GM21529 (cell line): ENCODE measurements at regions not wholly inside any gene's neighbourhood (a gene's known extent, or its start where the extent isn't known, plus 50 kb on each side); places are given as distances from the start of the nearest gene placed in this dataset.

Experiments used
- ATAC-seq: cut with Tn5 transposase; IDR thresholded peaks from one replicate; pipeline ENCODE4 v1.9.1; 2021; ENCODE audit not compliant: unreplicated experiment

- ATAC-seq = no peak
These were observed 1282.2 kb downstream of the AACS start for GRCh38 chr12:126347421-126347820.

GRCh38 chr12:126349383-126349782 is 1284.1 kb downstream of the AACS start:
- no peak for ATAC-seq

GRCh38 chr12:126353604-126354003 is 1288.4 kb downstream of the AACS start:
- no peak for ATAC-seq

- no peak for ATAC-seq
These were observed 1289.4 kb downstream of the AACS start for GRCh38 chr12:126354633-126355032.

GRCh38 chr12:126355346-126355745 is 1290.1 kb downstream of the AACS start:
- no peak for ATAC-seq

- ATAC-seq = no peak
These were observed 1293.6 kb downstream of the AACS start for GRCh38 chr12:126358806-126359205.

GRCh38 chr12:126359216-126359615 is 1294.0 kb downstream of the AACS start:
- ATAC-seq = no peak

GRCh38 chr12:126361804-126362203 is 1296.6 kb downstream of the AACS start:
- no peak for ATAC-seq

GRCh38 chr12:126362493-126362892 is 1297.3 kb downstream of the AACS start:
- ATAC-seq = no peak

GRCh38 chr12:126362964-126363363 is 1297.7 kb downstream of the AACS start:
- ATAC-seq = no peak

- no peak for ATAC-seq
These were observed 1304.5 kb downstream of the AACS start for GRCh38 chr12:126369487-126370463.

- no peak for ATAC-seq
These were observed 1318.3 kb downstream of the AACS start for GRCh38 chr12:126383506-126383905.

GRCh38 chr12:126384026-126384564 is 1318.9 kb downstream of the AACS start:
- ATAC-seq = no peak

GRCh38 chr12:126385785-126386184 is 1320.5 kb downstream of the AACS start:
- no peak for ATAC-seq

GRCh38 chr12:126389220-126389841 is 1324.1 kb downstream of the AACS start:
- ATAC-seq = no peak

- no peak for ATAC-seq
These were observed 1324.7 kb downstream of the AACS start for GRCh38 chr12:126389961-126390360.

- ATAC-seq = no peak
These were observed 1325.8 kb downstream of the AACS start for GRCh38 chr12:126390969-126391566.

- no peak for ATAC-seq
These were observed 1331.3 kb downstream of the AACS start for GRCh38 chr12:126396536-126396935.

- no peak for ATAC-seq
These were observed 1331.9 kb downstream of the AACS start for GRCh38 chr12:126397071-126397581.

GRCh38 chr12:126397660-126398059 is 1332.4 kb downstream of the AACS start:
- ATAC-seq = no peak

GRCh38 chr12:126400831-126401230 is 1335.6 kb downstream of the AACS start:
- no peak for ATAC-seq
